Chondrocyte (in vitro differentiated cells): ENCODE measurements at regions not wholly inside any gene's neighbourhood (a gene's known extent, or its start where the extent isn't known, plus 50 kb on each side); places are given as distances from the start of the nearest gene placed in this dataset.
"Not testable (repeated sequence)": the region's sequence is repeated elsewhere in the genome, so short reads cannot be mapped to it uniquely, and the experiment has no call there.

ENCODE experiments used
- DNase-seq: peaks from one replicate; pipeline ENCODE4 v3.0.0; 2021; ENCODE audit warnings: mixed read lengths, low spot score
- H3K27ac Mint-ChIP-seq: one replicate; pipeline ENCODE4 v1.8.0; 2021; ENCODE audit warnings: mild to moderate bottlenecking, moderate library complexity, mixed read lengths; ENCODE audit not compliant: unreplicated experiment
- H3K27me3 Mint-ChIP-seq: 2 replicates; pipeline ENCODE4 v1.8.0; 2021; ENCODE audit warnings: low read depth, mixed read lengths
- H3K36me3 Mint-ChIP-seq: 2 replicates; pipeline ENCODE4 v1.8.0; 2021; ENCODE audit warnings: low read depth, mixed read lengths
- H3K4me1 Mint-ChIP-seq: 2 replicates; pipeline ENCODE4 v1.8.0; 2021; ENCODE audit warnings: low read depth, mild to moderate bottlenecking, mixed read lengths
- H3K4me3 Mint-ChIP-seq: one replicate; pipeline ENCODE4 v1.8.0; 2021; ENCODE audit warnings: mild to moderate bottlenecking, moderate library complexity, mixed read lengths; ENCODE audit not compliant: unreplicated experiment
- H3K9me3 Mint-ChIP-seq: 2 replicates; pipeline ENCODE4 v1.8.0; 2021; ENCODE audit warnings: low read depth, mixed read lengths
- TF ChIP-seq, protein P1 (sequence below): fragments of 200-600 bp; sonication (generic); IDR thresholded peaks from 2 replicates; pipeline ENCODE4 v1.5.0; 2021; ENCODE audit warnings: antibody characterized with exemption, mild to moderate bottlenecking, moderate library complexity

DNA sequence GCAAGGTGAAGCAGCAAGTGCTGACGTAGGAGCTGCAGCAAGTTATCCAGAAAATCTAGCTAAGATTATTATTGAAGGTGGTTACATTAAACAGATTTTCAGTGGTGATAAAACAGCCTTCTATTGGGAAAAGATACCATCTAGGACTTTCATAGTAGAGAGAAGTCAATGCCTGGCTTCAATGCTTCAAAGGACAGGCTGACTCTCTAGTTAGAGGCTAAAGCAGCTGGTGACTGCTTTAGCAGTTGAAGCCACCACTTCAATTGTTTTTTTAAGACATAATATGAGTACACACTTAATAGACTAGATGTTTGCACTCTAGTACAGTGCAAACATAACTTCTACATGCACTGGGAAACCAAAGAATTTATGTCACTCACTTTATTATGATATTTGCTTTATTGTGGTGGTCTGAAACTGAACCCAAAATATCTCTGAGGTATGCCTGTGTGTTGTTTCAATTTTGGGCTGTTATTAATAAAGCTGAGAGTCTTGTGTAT is 1026.9 kb upstream of the FOXG1 start:
- DNase-seq: no peak
- Mint-ChIP-seq H3K27ac (no peak overlapping the region), H3K36me3 (no peaks in the 10 kb centered on the region), H3K4me1 (no peaks in the 10 kb centered on the region), H3K9me3 (peaks cover 14% of the 10 kb centered on the region), H3K27me3 (peaks cover 2% of the 10 kb centered on the region), H3K4me3 (no peak overlapping the region)
- TF ChIP-seq, protein P1, sequence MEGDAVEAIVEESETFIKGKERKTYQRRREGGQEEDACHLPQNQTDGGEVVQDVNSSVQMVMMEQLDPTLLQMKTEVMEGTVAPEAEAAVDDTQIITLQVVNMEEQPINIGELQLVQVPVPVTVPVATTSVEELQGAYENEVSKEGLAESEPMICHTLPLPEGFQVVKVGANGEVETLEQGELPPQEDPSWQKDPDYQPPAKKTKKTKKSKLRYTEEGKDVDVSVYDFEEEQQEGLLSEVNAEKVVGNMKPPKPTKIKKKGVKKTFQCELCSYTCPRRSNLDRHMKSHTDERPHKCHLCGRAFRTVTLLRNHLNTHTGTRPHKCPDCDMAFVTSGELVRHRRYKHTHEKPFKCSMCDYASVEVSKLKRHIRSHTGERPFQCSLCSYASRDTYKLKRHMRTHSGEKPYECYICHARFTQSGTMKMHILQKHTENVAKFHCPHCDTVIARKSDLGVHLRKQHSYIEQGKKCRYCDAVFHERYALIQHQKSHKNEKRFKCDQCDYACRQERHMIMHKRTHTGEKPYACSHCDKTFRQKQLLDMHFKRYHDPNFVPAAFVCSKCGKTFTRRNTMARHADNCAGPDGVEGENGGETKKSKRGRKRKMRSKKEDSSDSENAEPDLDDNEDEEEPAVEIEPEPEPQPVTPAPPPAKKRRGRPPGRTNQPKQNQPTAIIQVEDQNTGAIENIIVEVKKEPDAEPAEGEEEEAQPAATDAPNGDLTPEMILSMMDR: no peak

DNA sequence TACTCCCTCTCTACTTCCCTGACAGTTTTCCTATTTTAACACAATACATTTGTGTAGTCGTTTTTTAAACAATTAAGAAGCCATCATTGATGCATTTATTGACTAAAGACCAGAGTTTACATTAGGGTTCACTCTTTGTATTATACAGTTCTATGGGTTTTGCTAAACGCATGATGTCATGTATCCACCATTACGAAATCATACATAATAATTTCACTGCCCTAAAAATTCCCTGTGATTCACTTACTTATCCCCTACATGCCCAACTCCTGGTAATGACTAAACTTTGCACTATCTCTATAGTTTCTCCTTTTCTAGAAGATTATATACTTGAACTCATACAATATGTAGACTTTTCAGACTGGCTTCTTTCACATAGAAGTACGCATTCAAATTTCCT is 1016.5 kb upstream of the FOXG1 start:
- no peak overlapping the region for H3K4me3 Mint-ChIP-seq
- H3K27me3 Mint-ChIP-seq: no peaks in the 10 kb centered on the region
- no peak overlapping the region for H3K27ac Mint-ChIP-seq
- H3K4me1 Mint-ChIP-seq: no peaks in the 10 kb centered on the region
- TF ChIP-seq, protein P1: no peak
- no peak for DNase-seq
- H3K9me3 Mint-ChIP-seq: no peaks in the 10 kb centered on the region
- no peaks in the 10 kb centered on the region for H3K36me3 Mint-ChIP-seq

DNA sequence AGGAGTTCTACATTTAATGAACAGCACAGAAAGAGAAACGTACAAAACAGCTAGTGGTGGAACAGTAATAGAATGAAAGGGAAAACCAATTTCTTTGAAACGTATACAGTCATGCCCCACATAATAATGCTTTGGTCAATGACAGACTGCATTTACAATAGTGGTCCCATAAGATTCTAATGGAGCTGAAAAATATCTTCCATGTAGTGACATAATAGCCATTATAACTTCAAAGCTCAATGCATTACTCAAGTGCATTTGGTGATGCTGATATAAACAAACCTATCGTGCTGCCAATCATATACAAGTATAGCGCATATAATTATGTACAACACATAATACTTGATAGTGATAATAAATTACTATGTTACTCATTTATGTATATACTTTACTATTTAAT is 1008.9 kb upstream of the FOXG1 start:
- not testable (repeated sequence) for H3K27me3 Mint-ChIP-seq, H3K4me1 Mint-ChIP-seq, DNase-seq, H3K4me3 Mint-ChIP-seq, H3K9me3 Mint-ChIP-seq, H3K27ac Mint-ChIP-seq, H3K36me3 Mint-ChIP-seq

DNA sequence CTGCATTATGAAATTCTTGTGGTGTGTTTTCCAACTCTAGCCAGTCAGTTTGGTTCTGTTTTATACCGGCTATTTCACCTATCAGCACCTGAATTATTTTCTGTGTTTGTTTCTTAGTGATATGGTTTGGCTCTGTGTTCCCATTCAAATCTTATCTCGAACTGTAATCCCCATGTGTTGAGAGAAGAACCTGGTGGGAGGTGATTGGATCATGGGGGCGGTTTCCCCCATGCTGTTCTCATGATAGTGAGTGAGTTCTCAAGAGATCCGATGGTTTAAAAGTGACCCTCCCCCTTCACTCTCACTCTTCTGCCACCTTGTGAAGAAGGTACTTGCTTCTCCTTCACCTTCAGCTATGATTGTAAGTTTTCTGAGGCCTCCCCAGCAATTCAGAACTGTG is 1006.2 kb upstream of the FOXG1 start:
- H3K9me3 Mint-ChIP-seq: peaks cover 27% of the 10 kb centered on the region
- not testable (repeated sequence) for H3K4me1 Mint-ChIP-seq, H3K36me3 Mint-ChIP-seq, H3K27me3 Mint-ChIP-seq, DNase-seq, H3K4me3 Mint-ChIP-seq, H3K27ac Mint-ChIP-seq

DNA sequence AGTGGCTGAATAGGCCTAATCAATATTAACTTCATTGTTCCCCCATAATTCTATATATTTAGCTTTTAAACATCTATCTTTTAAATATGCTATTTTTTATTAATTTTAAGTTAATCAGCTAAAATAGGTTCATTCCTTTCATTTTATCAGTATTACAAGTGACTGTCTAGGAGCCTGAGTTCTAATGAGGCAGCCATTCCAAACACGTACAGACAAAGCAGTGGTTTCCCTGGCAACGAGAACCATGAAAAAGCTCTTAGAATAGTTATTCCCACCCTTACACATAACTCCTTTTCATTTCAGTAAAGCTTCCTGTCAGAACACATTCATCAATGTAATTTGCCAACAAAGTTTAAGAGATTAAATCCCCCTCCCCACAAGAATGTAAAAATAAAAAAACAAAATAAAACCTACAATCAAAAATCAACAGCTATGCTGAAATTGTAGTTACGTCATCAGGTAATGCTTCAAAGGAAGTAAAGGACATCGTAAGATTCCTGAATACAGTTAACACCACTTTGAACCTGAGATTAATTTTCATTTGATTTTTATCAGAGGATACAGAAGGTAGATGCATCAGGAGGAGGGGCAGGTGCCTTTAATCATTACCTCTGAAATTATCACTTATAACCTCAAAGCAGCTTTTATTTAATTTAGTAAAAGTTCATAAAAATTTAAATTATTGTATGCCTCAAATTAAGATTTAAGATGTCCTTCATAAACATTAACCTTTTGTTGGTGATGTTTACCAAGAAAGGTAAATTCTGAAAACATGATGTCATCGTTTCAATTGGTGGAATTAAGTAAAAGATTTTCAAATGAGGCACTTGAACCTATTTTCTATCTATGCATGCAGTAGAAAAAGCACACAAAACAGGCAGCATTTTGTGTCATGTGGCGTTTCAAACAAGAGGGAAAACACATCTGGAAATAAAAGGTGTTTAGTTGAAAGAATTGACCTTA is 967.2 kb upstream of the FOXG1 start:
- not testable (repeated sequence) for H3K4me3 Mint-ChIP-seq

DNA sequence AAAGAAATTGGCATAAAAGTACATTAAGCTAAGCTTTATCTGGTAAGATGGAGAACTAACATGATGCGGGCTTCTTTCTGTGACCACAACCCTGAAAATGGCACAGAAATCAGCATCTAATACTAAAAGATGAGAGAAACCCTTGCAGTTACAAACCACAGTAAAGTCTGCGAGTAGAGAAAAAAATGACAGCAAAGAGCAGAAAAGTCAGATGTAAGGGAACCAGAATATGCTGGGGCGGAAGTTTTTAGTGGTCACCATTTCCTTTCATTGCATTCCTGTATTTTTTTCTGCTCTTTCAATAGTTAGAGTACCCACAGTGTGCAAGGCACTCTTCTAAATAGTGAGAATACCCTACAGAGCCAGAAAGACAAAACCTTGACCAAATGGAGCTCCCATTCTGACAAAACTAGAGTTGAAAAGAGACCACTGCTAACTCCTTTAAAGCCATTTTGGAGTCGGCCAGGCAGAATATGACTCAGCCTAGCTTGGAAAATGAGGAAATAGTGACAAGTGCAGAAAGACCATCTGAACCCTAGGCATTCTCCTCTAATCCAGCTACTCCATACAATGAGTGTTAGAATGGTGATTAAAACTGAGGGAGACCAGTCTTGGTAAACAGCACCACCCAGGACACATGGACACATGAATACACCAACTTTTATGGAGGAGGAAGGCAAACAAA is 948.7 kb upstream of the FOXG1 start:
- not testable (repeated sequence) for H3K4me3 Mint-ChIP-seq, DNase-seq, H3K36me3 Mint-ChIP-seq, H3K4me1 Mint-ChIP-seq, H3K27me3 Mint-ChIP-seq, H3K27ac Mint-ChIP-seq
- peaks cover 17% of the 10 kb centered on the region for H3K9me3 Mint-ChIP-seq

More for the DNA sequence above, 967.2 kb upstream of the FOXG1 start:
- not testable (repeated sequence) for H3K27ac Mint-ChIP-seq, H3K4me1 Mint-ChIP-seq, H3K36me3 Mint-ChIP-seq, H3K27me3 Mint-ChIP-seq, DNase-seq
- H3K9me3 Mint-ChIP-seq: peaks cover 13% of the 10 kb centered on the region

DNA sequence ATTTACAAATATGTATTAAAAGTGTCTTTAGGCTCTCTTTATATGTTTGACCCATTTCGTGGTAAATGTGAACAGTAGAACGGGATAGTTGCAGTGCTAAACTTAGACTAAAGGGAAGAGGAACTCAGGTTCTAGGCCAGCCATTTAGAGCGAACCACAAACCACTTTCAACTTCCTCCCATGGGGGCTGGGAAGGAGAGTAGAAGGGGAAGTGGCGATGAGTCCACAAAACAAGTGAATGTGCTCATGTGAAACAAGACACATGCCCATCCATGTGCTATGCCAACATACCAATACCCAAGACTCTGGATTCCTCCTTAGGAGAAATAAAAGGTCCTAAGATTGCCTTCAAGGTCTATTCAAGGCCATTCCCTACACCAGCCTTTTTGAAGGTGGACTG is 940.4 kb upstream of the FOXG1 start:
- not testable (repeated sequence) for H3K4me3 Mint-ChIP-seq, DNase-seq, H3K36me3 Mint-ChIP-seq, H3K27me3 Mint-ChIP-seq, H3K4me1 Mint-ChIP-seq, H3K9me3 Mint-ChIP-seq, H3K27ac Mint-ChIP-seq

DNA sequence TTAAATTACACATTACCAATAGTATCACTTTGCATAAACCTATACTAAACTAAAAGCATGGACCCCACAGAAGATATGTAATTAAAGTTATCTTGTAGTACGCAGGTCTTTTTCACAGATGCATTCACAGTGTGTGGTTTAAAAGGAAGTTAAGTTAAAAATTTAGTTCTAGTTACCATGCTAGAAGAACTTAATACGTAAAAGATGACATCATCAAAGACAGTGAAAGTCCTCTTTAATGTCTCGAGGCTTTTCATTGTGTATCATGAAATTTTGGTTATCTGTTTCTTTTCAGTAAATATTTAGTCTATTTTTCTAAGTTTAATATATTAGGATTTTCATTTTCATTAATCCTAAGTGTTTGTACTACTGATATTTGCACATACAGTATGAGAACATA is 934.6 kb upstream of the FOXG1 start:
- not testable (repeated sequence) for H3K9me3 Mint-ChIP-seq, H3K4me3 Mint-ChIP-seq, DNase-seq, H3K4me1 Mint-ChIP-seq, H3K27ac Mint-ChIP-seq, H3K27me3 Mint-ChIP-seq, H3K36me3 Mint-ChIP-seq

DNA sequence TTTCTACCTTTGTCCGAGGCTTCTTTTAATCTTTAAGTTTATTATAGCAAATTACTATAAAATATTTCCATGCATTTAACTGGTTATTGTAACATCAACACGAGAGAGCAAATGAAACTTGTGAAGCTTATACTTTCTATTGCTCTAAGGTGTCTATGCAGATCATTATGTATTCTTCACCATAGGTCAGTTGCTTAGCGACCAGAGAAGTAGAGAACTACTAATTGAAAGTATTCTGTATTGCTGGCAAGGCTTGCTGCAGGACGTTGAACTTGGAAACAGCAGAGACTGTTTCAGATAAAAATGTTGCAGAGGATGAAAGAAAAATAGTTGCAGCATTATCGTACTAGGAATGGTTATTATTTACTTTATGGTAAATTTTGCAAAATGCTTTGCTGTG is 933.6 kb upstream of the FOXG1 start:
- H3K9me3 Mint-ChIP-seq, H3K27ac Mint-ChIP-seq, H3K4me3 Mint-ChIP-seq, DNase-seq, H3K27me3 Mint-ChIP-seq, H3K4me1 Mint-ChIP-seq, H3K36me3 Mint-ChIP-seq: not testable (repeated sequence)
